Osteoblast (primary cell): ENCODE measurements at regions not wholly inside any gene's neighbourhood (a gene's known extent, or its start where the extent isn't known, plus 50 kb on each side); places are given as distances from the start of the nearest gene placed in this dataset.

Experiments used
- DNase-seq: peaks from one replicate; pipeline ENCODE4 v3.0.0; 2011; ENCODE audit warnings: low spot score, mixed read lengths; ENCODE audit not compliant: insufficient read length; ENCODE audit errors: missing footprints
- H2AFZ ChIP-seq: 2 replicates; pipeline ENCODE4 v1.6.0; 2011; ENCODE audit warnings: mild to moderate bottlenecking, low read length
- H3K27ac ChIP-seq: 2 replicates; pipeline ENCODE4 v1.5.1; 2011; ENCODE audit warnings: mild to moderate bottlenecking, low read depth, low read length, moderate library complexity
- H3K27me3 ChIP-seq: 2 replicates; pipeline ENCODE4 v1.6.0; 2012; ENCODE audit warnings: mild to moderate bottlenecking, control low read depth, inconsistent platforms, low read length, moderate library complexity; ENCODE audit not compliant: insufficient read depth
- H3K36me3 ChIP-seq: 2 replicates; pipeline ENCODE4 v1.5.1; 2011; ENCODE audit warnings: mild to moderate bottlenecking, low read length, control low read depth, moderate library complexity; ENCODE audit not compliant: insufficient read depth
- H3K4me1 ChIP-seq: 2 replicates; pipeline ENCODE4 v1.5.1; 2011; ENCODE audit warnings: mild to moderate bottlenecking, low read length, control low read depth, moderate library complexity; ENCODE audit not compliant: insufficient read depth
- H3K4me2 ChIP-seq: 2 replicates; pipeline ENCODE4 v1.6.0; 2011; ENCODE audit warnings: mild to moderate bottlenecking, low read length; ENCODE audit not compliant: insufficient read depth
- H3K4me3 ChIP-seq: fragments of 200-600 bp; sonication (generic); 3 replicates; pipeline ENCODE4 v1.5.1; 2012; ENCODE audit warnings: mild to moderate bottlenecking, low read length, inconsistent platforms; ENCODE audit not compliant: insufficient read depth
- H3K79me2 ChIP-seq: 2 replicates; pipeline ENCODE4 v1.6.0; 2012; ENCODE audit warnings: mild to moderate bottlenecking, low read length, control low read depth, inconsistent platforms; ENCODE audit not compliant: insufficient read depth
- H3K9me3 ChIP-seq: 2 replicates; pipeline ENCODE4 v1.5.1; 2011; ENCODE audit warnings: low read depth, low read length, control low read depth
- H4K20me1 ChIP-seq: 2 replicates; pipeline ENCODE4 v1.6.0; 2012; ENCODE audit warnings: mild to moderate bottlenecking, low read length, control low read depth; ENCODE audit not compliant: insufficient read depth
- TF ChIP-seq, protein P1 (sequence below): IDR thresholded peaks from 2 replicates; pipeline ENCODE4 v1.5.1; 2011; ENCODE audit warnings: mild to moderate bottlenecking, low read depth, low read length, moderate library complexity; ENCODE audit errors: extremely low read depth

DNA sequence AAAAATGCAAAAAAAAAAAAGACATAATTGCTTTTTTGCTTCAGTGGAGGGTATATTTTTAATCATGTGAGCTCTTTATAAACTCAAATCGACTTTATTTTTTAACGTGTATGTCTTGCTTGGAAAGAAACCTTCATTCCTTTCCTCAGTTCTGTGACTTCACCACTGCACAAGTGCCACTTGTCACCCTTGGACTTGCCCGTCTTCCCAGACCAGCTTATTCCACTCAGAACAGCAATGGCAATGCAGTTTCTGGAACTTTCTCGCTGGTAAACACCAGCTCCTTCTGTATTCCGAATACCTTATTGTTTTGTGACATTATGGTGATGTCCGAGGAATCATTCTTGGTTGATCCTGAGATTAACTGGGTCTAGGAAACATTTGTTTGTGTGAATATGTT, 440.5 kb upstream of the ADAMTS16 start:
- H3K27me3 ChIP-seq = no peaks in the 10 kb centered on the region
- peaks cover 2% of the 10 kb centered on the region for H3K9me3 ChIP-seq
- H3K27ac ChIP-seq = no peak overlapping the region
- no peaks in the 10 kb centered on the region for H3K36me3 ChIP-seq
- no peak overlapping the region for H3K4me2 ChIP-seq
- H3K79me2 ChIP-seq = no peaks in the 10 kb centered on the region
- H4K20me1 ChIP-seq = no peaks in the 10 kb centered on the region
- no peaks in the 10 kb centered on the region for H3K4me1 ChIP-seq
- no peak overlapping the region for H3K4me3 ChIP-seq
- TF ChIP-seq, protein P1, sequence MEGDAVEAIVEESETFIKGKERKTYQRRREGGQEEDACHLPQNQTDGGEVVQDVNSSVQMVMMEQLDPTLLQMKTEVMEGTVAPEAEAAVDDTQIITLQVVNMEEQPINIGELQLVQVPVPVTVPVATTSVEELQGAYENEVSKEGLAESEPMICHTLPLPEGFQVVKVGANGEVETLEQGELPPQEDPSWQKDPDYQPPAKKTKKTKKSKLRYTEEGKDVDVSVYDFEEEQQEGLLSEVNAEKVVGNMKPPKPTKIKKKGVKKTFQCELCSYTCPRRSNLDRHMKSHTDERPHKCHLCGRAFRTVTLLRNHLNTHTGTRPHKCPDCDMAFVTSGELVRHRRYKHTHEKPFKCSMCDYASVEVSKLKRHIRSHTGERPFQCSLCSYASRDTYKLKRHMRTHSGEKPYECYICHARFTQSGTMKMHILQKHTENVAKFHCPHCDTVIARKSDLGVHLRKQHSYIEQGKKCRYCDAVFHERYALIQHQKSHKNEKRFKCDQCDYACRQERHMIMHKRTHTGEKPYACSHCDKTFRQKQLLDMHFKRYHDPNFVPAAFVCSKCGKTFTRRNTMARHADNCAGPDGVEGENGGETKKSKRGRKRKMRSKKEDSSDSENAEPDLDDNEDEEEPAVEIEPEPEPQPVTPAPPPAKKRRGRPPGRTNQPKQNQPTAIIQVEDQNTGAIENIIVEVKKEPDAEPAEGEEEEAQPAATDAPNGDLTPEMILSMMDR = no peak
- H2AFZ ChIP-seq = no peak overlapping the region
- DNase-seq = no peak

DNA sequence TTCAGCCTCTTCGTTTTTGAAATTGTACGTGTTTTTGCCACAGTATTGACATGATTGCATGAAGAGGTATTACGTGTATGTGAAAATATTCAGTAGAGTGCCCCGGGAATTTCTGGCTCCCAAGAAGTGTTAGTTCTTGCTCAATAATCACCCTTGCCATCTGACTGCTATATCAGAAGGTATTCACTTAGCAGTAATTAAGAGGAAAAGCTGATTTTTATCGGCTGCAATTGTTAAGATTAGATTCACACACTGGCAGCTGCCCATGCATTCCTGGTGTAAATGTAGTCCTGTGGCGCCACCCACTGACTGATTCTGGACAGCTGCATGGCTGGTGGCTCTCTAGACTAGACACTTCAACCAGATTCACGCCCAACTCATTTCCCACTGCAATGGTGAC, 440.1 kb upstream of the ADAMTS16 start:
- Histone ChIP-seq H3K9me3 (no peaks in the 10 kb centered on the region), H3K36me3 (no peaks in the 10 kb centered on the region), H3K4me1 (no peaks in the 10 kb centered on the region), H3K79me2 (no peaks in the 10 kb centered on the region), H4K20me1 (no peaks in the 10 kb centered on the region), H2AFZ (no peak overlapping the region), H3K27me3 (no peaks in the 10 kb centered on the region), H3K4me2 (no peak overlapping the region), H3K4me3 (no peak overlapping the region), H3K27ac (no peak overlapping the region)
- TF ChIP-seq, protein P1 = no peak
- DNase-seq = no peak

DNA sequence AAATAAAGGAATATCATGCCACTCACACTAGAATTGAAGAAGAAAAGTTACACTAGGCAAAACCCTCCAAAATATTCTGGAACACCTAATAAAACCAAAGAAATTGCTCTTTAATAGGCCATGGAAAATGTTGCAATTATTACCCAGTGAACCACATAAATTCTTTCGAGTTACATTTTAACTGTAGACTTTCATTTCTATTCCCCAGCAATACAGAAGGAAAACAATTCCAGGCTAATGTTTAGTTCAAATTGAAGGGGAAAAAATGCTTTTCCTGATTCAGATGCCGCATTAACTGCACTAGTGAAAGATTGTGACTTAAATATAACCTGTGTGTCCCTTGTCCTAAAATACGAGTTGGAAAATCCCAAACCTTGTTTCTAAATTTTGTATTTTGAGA, 439.3 kb upstream of the ADAMTS16 start:
- H3K27me3 ChIP-seq = no peaks in the 10 kb centered on the region
- no peaks in the 10 kb centered on the region for H3K79me2 ChIP-seq
- no peak overlapping the region for H3K4me2 ChIP-seq
- H3K27ac ChIP-seq = no peak overlapping the region
- no peaks in the 10 kb centered on the region for H3K36me3 ChIP-seq
- no peak overlapping the region for H3K4me3 ChIP-seq
- no peak for DNase-seq
- no peak overlapping the region for H2AFZ ChIP-seq
- no peaks in the 10 kb centered on the region for H3K4me1 ChIP-seq
- TF ChIP-seq, protein P1 = no peak
- no peaks in the 10 kb centered on the region for H3K9me3 ChIP-seq
- no peaks in the 10 kb centered on the region for H4K20me1 ChIP-seq

DNA sequence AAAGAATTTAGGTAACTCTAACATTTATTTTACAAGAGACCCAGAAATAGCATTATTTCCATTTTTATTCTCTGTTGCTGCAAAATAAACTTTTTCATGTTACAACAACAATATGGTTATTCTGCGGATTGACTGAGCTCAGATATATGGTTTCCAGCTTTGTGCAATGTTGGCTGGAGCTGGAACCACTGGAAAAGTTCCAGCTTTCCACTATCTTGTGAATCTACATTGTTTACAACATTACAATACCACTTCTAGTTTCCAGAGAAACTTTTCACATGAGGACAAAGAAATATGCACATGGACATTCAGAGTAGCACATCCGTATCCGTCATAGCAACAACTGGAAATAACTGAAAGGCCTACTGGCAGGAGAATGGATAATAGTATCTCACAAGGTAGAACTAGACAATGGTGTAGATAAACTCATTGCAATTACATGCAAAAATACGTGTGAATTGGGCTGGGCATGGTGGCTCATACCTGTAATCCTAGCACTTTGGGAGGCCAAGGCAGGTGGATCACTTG, 436.1 kb upstream of the ADAMTS16 start:
- no peaks in the 10 kb centered on the region for H4K20me1 ChIP-seq
- no peaks in the 10 kb centered on the region for H3K4me1 ChIP-seq
- H3K36me3 ChIP-seq = no peaks in the 10 kb centered on the region
- no peaks in the 10 kb centered on the region for H3K79me2 ChIP-seq
- H3K27ac ChIP-seq = no peak overlapping the region
- no peak overlapping the region for H2AFZ ChIP-seq
- H3K4me2 ChIP-seq = no peak overlapping the region
- no peak overlapping the region for H3K4me3 ChIP-seq
- TF ChIP-seq, protein P1 = no peak
- no peaks in the 10 kb centered on the region for H3K9me3 ChIP-seq
- no peak for DNase-seq
- H3K27me3 ChIP-seq = no peaks in the 10 kb centered on the region
